Neural progenitor cell (in vitro differentiated cells): ENCODE measurements at regions not wholly inside any gene's neighbourhood (a gene's known extent, or its start where the extent isn't known, plus 50 kb on each side); places are given as distances from the start of the nearest gene placed in this dataset.

Experiments
- EZH2phosphoT487 ChIP-seq: fragments of 200-600 bp; sonication (generic); IDR thresholded peaks from 2 replicates; pipeline ENCODE4 v1.6.1; 2017; ENCODE audit warnings: antibody characterized with exemption
- TF ChIP-seq, protein P1 (sequence below): fragments of 200-600 bp; sonication (generic); IDR thresholded peaks from 2 replicates; pipeline ENCODE4 v1.5.1; 2017; ENCODE audit warnings: antibody characterized with exemption, mild to moderate bottlenecking

- TF ChIP-seq, protein P1, sequence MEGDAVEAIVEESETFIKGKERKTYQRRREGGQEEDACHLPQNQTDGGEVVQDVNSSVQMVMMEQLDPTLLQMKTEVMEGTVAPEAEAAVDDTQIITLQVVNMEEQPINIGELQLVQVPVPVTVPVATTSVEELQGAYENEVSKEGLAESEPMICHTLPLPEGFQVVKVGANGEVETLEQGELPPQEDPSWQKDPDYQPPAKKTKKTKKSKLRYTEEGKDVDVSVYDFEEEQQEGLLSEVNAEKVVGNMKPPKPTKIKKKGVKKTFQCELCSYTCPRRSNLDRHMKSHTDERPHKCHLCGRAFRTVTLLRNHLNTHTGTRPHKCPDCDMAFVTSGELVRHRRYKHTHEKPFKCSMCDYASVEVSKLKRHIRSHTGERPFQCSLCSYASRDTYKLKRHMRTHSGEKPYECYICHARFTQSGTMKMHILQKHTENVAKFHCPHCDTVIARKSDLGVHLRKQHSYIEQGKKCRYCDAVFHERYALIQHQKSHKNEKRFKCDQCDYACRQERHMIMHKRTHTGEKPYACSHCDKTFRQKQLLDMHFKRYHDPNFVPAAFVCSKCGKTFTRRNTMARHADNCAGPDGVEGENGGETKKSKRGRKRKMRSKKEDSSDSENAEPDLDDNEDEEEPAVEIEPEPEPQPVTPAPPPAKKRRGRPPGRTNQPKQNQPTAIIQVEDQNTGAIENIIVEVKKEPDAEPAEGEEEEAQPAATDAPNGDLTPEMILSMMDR: no peak
- TF ChIP-seq EZH2phosphoT487: no peak
Measured at GRCh38 chr7:120059641-120060040, 213.3 kb upstream of the KCND2 start.
